ENCODE measurements at regions not wholly inside any gene's neighbourhood (a gene's known extent, or its start where the extent isn't known, plus 50 kb on each side); places are given as distances from the start of the nearest gene placed in this dataset.

GRCh38 chr6:168158213-168158979 is 79.4 kb upstream of the FRMD1 start:
- no peak for TF ChIP-seq CTCF (conservative IDR thresholded peaks at IDR 0.05; ENCODE audit: low read depth, low read length)
- TF ChIP-seq FOS (IDR thresholded peaks at IDR 0.05; ENCODE audit: low read depth, low read length): no peak
- TF ChIP-seq SMC3 (IDR thresholded peaks at IDR 0.05; ENCODE audit: low read depth, low read length): no peak

Measured in IMR-90 (cell line).